Breast epithelium (tissue), 3 donors: ENCODE measurements at regions not wholly inside any gene's neighbourhood (a gene's known extent, or its start where the extent isn't known, plus 50 kb on each side); places are given as distances from the start of the nearest gene placed in this dataset.

ENCODE experiments used
- POLR2A ChIP-seq: fragments of 450-650 bp; IDR thresholded peaks from one replicate; pipeline ENCODE4 v1.6.1; 2016; ENCODE audit warnings: antibody characterized with exemption, mild to moderate bottlenecking, moderate library complexity
- POLR2AphosphoS5 ChIP-seq, 3 donors: sonication (generic); formaldehyde crosslinking; IDR thresholded peaks; one replicate each; pipeline ENCODE4 v1.6.1; 2017; ENCODE audit warnings: antibody characterized with exemption in 3 of 3
- TF ChIP-seq, protein P1 (sequence below), 3 donors: fragments of 450-650 bp; IDR thresholded peaks; one replicate each; pipeline ENCODE4 v1.5.1; 2016 to 2017; ENCODE audit warnings: antibody characterized with exemption in 3 of 3, mild to moderate bottlenecking in 3 of 3, moderate library complexity in 3 of 3

DNA sequence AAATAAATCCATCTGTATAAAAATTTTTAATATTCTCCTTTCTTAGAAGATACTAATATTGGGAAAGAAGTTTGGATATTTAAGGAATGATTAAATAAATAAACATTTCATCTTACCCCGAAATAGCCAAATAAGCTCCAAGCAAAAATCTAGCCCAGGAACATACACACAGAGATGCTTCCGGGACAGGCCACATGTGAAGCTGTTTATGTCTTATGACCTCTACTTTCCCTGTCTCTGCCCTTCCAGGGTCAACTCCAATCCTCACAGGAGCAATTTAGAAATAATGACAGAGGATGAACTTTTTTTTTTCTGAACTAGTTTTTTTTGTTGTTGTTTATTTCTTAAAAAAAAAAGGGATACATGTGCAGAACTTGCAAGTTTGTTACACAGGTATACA lies 89.4 kb downstream of the BTG1 start:
- TF ChIP-seq, protein P1, sequence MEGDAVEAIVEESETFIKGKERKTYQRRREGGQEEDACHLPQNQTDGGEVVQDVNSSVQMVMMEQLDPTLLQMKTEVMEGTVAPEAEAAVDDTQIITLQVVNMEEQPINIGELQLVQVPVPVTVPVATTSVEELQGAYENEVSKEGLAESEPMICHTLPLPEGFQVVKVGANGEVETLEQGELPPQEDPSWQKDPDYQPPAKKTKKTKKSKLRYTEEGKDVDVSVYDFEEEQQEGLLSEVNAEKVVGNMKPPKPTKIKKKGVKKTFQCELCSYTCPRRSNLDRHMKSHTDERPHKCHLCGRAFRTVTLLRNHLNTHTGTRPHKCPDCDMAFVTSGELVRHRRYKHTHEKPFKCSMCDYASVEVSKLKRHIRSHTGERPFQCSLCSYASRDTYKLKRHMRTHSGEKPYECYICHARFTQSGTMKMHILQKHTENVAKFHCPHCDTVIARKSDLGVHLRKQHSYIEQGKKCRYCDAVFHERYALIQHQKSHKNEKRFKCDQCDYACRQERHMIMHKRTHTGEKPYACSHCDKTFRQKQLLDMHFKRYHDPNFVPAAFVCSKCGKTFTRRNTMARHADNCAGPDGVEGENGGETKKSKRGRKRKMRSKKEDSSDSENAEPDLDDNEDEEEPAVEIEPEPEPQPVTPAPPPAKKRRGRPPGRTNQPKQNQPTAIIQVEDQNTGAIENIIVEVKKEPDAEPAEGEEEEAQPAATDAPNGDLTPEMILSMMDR (IDR thresholded peaks at IDR 0.05), result no peak
- no peak for TF ChIP-seq POLR2A
- no peak for TF ChIP-seq POLR2AphosphoS5 (IDR thresholded peaks at IDR 0.05)
